Cardiac septum (tissue), 1 donor: ENCODE measurements at regions not wholly inside any gene's neighbourhood (a gene's known extent, or its start where the extent isn't known, plus 50 kb on each side); places are given as distances from the start of the nearest gene placed in this dataset.
"Not testable (repeated sequence)": the region's sequence is repeated elsewhere in the genome, so short reads cannot be mapped to it uniquely, and the experiment has no call there.

Experiments
- DNase-seq: peaks from one replicate; pipeline ENCODE4 v3.0.0-alpha.2; 2020; ENCODE audit warnings: low spot score
- intact Hi-C: fragments of 100-400 bp; cut with DNase I; formaldehyde crosslinking; loops from one replicate; pipeline ENCODE4 v1.14.0; 2022
- donor health status: DM: no; HTN: no; CAD: no.

DNA sequence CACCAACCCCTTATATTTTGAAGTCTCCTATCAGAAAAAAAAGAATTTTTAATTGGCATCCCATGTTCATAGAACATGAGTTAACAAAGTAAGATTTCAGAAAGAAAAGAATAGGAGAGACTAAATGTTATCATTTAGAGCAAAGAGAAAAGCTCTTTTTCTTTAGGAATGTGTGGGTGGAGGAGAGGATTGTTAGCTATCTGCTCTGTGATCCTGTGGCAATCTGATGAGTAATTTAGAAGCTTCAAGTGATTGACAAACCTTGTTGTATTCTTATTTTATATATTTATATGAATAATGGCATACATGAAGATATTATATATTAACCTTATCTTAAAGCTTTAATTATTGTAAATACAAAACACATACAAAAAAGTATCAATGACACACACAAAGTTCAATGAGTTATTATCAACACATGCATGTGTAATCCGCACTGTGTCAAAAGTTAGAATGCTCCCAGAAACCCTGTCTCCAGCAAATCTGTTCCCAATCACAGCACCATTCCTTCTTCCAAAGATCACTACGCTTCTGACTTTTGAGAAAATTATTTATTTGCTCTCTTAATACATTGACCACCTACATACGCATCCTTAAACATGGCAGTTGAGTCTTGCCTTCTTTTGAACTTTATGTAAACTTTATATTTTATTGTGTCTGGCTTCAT is 907.4 kb downstream of the MCTP2 start:
- intact Hi-C loops, result loop anchor here (10.0 kb wide), 2 partner anchors 464 to 1186 kb away; no protein-coding TSS in a partner anchor
- DNase-seq, result no peak

GRCh38 chr15:95141486-95141885 is 910.1 kb downstream of the MCTP2 start:
- DNase-seq, result no peak
- intact Hi-C loops, result no loop called here

GRCh38 chr15:95142531-95142930 is 911.2 kb downstream of the MCTP2 start:
- intact Hi-C loops, result no loop called here

GRCh38 chr15:95146481-95146880 is 915.1 kb downstream of the MCTP2 start:
- DNase-seq, result no peak
- intact Hi-C loops, result no loop called here

More at GRCh38 chr15:95142531-95142930, 911.2 kb downstream of the MCTP2 start:
- no peak for DNase-seq

GRCh38 chr15:95148183-95148582 is 916.8 kb downstream of the MCTP2 start:
- intact Hi-C loops, result no loop called here
- DNase-seq, result no peak

- intact Hi-C loops, result no loop called here
- DNase-seq, result no peak
Measured at GRCh38 chr15:95149036-95149435, 917.7 kb downstream of the MCTP2 start.

- no peak for DNase-seq
- intact Hi-C loops, result no loop called here
Measured at GRCh38 chr15:95149771-95150170, 918.4 kb downstream of the MCTP2 start.

DNA sequence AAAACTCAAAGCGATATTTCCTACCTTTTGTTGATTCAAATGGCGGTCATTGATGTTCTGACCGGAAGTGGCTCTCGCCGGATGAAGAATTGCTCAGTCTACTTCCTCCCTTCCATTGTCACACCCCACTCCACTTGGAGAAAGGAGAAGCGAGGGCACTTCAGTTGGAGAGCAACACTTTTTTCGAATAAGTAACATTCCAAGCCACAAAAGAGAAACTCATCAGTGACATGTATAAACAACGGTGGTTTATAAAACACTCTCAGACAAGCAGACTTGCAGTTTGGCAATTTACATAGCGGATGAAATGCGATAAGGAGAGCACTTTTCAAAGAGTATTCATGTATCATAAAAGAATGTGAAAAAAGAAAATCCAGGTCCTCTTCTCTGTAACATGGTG is 919.1 kb downstream of the MCTP2 start:
- intact Hi-C loops, result no loop called here
- no peak for DNase-seq

- intact Hi-C loops, result no loop called here
- no peak for DNase-seq
Measured at GRCh38 chr15:95152741-95153140, 921.4 kb downstream of the MCTP2 start.

DNA sequence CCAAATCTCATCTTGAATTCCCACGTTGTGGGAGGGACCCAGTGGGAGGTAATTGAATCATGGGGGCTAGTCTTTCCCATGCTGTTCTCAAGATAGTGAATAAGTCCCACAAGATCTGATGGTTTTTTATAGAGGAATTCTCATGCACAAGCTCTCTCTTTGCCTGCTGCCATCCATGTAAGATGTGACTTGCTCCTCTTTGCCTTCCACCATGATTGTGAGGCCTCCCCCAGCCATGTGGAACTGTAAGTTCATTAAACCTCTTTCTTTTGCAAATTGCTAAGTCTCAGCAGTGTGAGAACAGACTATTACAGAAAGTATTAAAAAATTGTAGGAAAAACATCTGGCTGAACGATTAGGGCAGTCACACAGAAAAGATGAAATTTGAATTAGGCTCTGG is 921.8 kb downstream of the MCTP2 start:
- DNase-seq, intact Hi-C loops: not testable (repeated sequence)

GRCh38 chr15:95160316-95160715 is 929.0 kb downstream of the MCTP2 start:
- intact Hi-C loops, result no loop called here

GRCh38 chr15:95162069-95162468 is 930.7 kb downstream of the MCTP2 start:
- no peak for DNase-seq
- intact Hi-C loops, result no loop called here

More at GRCh38 chr15:95160316-95160715, 929.0 kb downstream of the MCTP2 start:
- DNase-seq, result no peak

DNA sequence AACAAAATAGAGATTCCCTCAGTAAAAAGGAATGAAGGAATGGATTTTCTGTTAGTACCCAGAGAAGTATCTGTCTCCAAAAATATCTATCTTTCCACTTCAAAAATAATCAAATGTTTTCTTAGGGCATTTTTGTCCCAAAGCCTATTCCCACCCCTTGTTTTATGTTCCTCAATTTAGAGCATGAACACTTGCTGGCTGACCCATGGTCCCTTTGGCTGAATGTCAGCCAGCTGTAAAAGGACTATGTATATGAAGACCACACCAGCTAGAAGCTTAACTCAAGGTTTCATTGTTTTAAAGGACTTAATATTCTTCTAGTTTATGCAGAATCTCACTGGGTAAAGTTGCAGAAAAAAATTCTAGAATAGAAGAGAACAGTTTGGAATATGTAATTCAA is 931.2 kb downstream of the MCTP2 start:
- intact Hi-C loops, result no loop called here
- DNase-seq, result no peak

- DNase-seq, result no peak
- intact Hi-C loops, result no loop called here
Measured at GRCh38 chr15:95162967-95163531, 931.7 kb downstream of the MCTP2 start.

- intact Hi-C loops, result no loop called here
- no peak for DNase-seq
Measured at GRCh38 chr15:95168152-95168551, 936.8 kb downstream of the MCTP2 start.

GRCh38 chr15:95168951-95169431 is 937.6 kb downstream of the MCTP2 start:
- intact Hi-C loops, result no loop called here
- DNase-seq, result no peak

GRCh38 chr15:95169541-95170459 is 938.4 kb downstream of the MCTP2 start:
- intact Hi-C loops, result no loop called here
- DNase-seq, result no peak

- intact Hi-C loops, result no loop called here
- no peak for DNase-seq
Measured at GRCh38 chr15:95170561-95171380, 939.4 kb downstream of the MCTP2 start.

- DNase-seq, result no peak
- intact Hi-C loops, result no loop called here
Measured at GRCh38 chr15:95171564-95171963, 940.2 kb downstream of the MCTP2 start.
